Testis (tissue), 2 donors: ENCODE measurements at regions not wholly inside any gene's neighbourhood (a gene's known extent, or its start where the extent isn't known, plus 50 kb on each side); places are given as distances from the start of the nearest gene placed in this dataset.

Experiments
- DNase-seq: peaks from one replicate; pipeline ENCODE4 v3.0.0-alpha.2; 2019
- H3K27ac ChIP-seq, 2 donors: fragments of 200-600 bp; sonication (generic); one replicate each; pipeline ENCODE4 v1.5.1; 2019
- H3K27me3 ChIP-seq: fragments of 200-600 bp; sonication (generic); one replicate; pipeline ENCODE4 v1.5.1; 2019
- H3K36me3 ChIP-seq: fragments of 200-600 bp; sonication (generic); one replicate; pipeline ENCODE4 v1.5.1; 2017; ENCODE audit warnings: low read depth; ENCODE audit errors: missing control alignments
- H3K4me1 ChIP-seq: fragments of 200-600 bp; sonication (generic); one replicate; pipeline ENCODE4 v1.5.1; 2019
- H3K4me3 ChIP-seq, 2 donors: fragments of 200-600 bp; sonication (generic); one replicate each; pipeline ENCODE4 v1.5.1; 2017 to 2019
- H3K9me3 ChIP-seq: fragments of 200-600 bp; sonication (generic); one replicate; pipeline ENCODE4 v1.5.1; 2017
- POLR2A ChIP-seq: fragments of 450-650 bp; IDR thresholded peaks from one replicate; pipeline ENCODE4 v1.6.1; 2017; ENCODE audit warnings: antibody characterized with exemption, mild to moderate bottlenecking, moderate library complexity
- WGBS, 2 donors: methylation state at CpG; one replicate each; pipeline ENCODE4 v1.1.5; 2018; 5-methylcytosine and 5-hydroxymethylcytosine counted together
- intact Hi-C: fragments of 100-400 bp; cut with DNase I; formaldehyde crosslinking; loops from one replicate; pipeline ENCODE4 v1.15.1; 2023; ENCODE audit warnings: low total_unique reads
- TF ChIP-seq, protein P1 (sequence below), 3 experiments: fragments of 450-650 bp in 2 of 3; fragments of 200-600 bp in 1 of 3; sonication (generic) in 1 of 3; IDR thresholded peaks; one replicate each; pipeline ENCODE4 v1.5.1; 2016 to 2019; ENCODE audit warnings: antibody characterized with exemption in 3 of 3, mild to moderate bottlenecking in 2 of 3, moderate library complexity in 1 of 3

DNA sequence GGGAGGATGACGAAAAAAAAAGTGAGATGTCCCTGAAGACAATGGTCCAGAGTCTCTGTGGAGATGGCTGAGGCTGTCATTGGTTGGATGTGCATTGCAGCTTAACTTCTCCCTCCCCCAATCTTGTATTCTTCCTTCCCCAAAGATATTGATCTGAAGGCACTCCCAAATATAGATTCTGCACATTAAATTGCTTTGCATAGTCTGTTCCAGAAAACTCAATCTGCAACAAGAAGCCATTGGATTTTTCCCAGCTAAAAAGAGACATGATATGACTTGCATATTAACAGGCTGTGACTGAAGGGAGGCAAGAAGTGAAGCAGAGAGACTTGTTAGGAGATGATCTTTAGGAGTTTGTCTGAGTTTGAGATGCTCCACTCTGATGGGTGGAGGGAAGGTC is 245.2 kb upstream of the MOCS1 start:
- no peaks in the 10 kb centered on the region for H3K27me3 ChIP-seq
- 89 to 100% methylated on average over 1 of the region's 1 CpG for WGBS, 2 donors
- TF ChIP-seq POLR2A = no peak
- TF ChIP-seq, protein P1, sequence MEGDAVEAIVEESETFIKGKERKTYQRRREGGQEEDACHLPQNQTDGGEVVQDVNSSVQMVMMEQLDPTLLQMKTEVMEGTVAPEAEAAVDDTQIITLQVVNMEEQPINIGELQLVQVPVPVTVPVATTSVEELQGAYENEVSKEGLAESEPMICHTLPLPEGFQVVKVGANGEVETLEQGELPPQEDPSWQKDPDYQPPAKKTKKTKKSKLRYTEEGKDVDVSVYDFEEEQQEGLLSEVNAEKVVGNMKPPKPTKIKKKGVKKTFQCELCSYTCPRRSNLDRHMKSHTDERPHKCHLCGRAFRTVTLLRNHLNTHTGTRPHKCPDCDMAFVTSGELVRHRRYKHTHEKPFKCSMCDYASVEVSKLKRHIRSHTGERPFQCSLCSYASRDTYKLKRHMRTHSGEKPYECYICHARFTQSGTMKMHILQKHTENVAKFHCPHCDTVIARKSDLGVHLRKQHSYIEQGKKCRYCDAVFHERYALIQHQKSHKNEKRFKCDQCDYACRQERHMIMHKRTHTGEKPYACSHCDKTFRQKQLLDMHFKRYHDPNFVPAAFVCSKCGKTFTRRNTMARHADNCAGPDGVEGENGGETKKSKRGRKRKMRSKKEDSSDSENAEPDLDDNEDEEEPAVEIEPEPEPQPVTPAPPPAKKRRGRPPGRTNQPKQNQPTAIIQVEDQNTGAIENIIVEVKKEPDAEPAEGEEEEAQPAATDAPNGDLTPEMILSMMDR (IDR thresholded peaks at IDR 0.05) = no peak
- DNase-seq = no peak
- H3K36me3 ChIP-seq = no peaks in the 10 kb centered on the region
- no peaks in the 10 kb centered on the region for H3K4me1 ChIP-seq
- intact Hi-C loops = no loop called here
- no peaks in the 10 kb centered on the region for H3K9me3 ChIP-seq
- H3K4me3 ChIP-seq = no peak overlapping the region
- no peak overlapping the region for H3K27ac ChIP-seq

DNA sequence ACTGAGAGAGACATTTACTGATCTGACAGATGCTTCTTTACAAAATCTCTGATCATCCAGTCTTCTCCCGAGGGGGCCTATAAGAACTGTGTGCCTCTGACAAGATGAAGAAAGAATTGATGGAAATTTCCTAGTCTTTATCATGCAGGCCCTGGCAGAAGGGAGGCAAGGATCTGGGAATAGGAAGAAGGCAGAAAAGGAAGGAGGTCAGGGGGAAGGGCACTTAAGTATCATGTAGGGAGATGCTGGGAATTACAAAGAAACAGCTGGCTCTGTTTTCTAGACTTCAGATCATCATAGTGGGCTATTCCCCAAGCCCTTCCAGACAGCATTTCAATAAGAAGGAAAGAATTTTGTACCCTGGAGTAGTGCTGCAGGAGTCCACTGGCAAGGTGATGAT is 243.3 kb upstream of the MOCS1 start:
- H3K9me3 ChIP-seq = no peaks in the 10 kb centered on the region
- TF ChIP-seq POLR2A = no peak
- TF ChIP-seq, protein P1 (IDR thresholded peaks at IDR 0.05) = no peak
- intact Hi-C loops = no loop called here
- H3K27me3 ChIP-seq = no peaks in the 10 kb centered on the region
- no peaks in the 10 kb centered on the region for H3K36me3 ChIP-seq
- 62 to 72% methylated on average over 1 of the region's 1 CpG for WGBS, 2 donors
- no peak for DNase-seq
- no peaks in the 10 kb centered on the region for H3K4me1 ChIP-seq
- H3K4me3 ChIP-seq = no peak overlapping the region
- no peak overlapping the region for H3K27ac ChIP-seq

DNA sequence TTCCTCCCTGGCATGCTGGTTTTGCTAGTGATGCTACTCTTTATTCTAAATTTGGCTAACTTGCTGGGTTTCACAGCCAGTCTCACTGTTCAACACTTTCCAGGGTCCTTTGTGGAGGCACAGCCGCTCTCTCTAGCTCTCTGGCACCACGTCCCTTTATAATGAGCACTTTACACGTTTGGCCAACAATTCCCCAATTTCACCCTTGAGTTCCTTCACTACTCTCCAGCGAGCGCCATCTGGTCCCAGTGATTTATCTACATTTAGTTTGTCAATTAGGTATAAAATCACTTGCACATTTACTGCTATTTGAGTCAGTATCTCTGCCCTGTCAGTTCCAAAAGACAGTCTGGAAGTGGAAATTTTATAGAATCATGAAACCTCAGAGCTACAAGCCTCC is 241.9 kb upstream of the MOCS1 start:
- intact Hi-C loops = no loop called here
- WGBS, 2 donors = 66 to 83% methylated on average over 5 of the region's 5 CpGs
- H3K4me3 ChIP-seq = no peak overlapping the region
- TF ChIP-seq, protein P1 (IDR thresholded peaks at IDR 0.05) = no peak
- no peak for TF ChIP-seq POLR2A
- no peak overlapping the region for H3K27ac ChIP-seq
- H3K9me3 ChIP-seq = no peaks in the 10 kb centered on the region
- H3K27me3 ChIP-seq = no peaks in the 10 kb centered on the region
- no peaks in the 10 kb centered on the region for H3K4me1 ChIP-seq
- no peaks in the 10 kb centered on the region for H3K36me3 ChIP-seq
- DNase-seq = no peak

DNA sequence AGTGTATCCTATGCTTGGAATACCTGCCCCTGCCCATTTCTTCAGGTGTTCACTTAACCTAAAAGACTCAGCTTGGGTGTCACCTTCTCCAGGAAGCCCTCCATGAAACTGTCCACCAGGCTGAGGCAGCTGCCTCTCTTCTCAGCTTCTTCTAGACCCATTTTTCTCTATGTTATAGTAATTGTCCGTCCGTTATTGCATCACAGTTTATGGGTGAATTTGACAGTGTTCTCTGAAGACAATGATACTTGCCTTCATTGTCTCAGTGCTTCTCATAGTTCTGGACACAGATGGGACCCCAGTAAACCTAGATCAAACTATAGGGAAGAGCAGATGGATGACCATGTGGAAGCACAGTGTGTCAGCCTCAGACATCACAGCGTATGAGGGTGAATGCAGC is 238.0 kb upstream of the MOCS1 start:
- no peaks in the 10 kb centered on the region for H3K9me3 ChIP-seq
- DNase-seq = no peak
- no peaks in the 10 kb centered on the region for H3K36me3 ChIP-seq
- H3K4me3 ChIP-seq = no peak overlapping the region
- H3K27ac ChIP-seq = no peak overlapping the region
- TF ChIP-seq POLR2A = no peak
- TF ChIP-seq, protein P1 (IDR thresholded peaks at IDR 0.05) = no peak
- intact Hi-C loops = no loop called here
- no peaks in the 10 kb centered on the region for H3K4me1 ChIP-seq
- no peaks in the 10 kb centered on the region for H3K27me3 ChIP-seq
- 95 to 100% methylated on average over 3 of the region's 3 CpGs for WGBS, 2 donors

DNA sequence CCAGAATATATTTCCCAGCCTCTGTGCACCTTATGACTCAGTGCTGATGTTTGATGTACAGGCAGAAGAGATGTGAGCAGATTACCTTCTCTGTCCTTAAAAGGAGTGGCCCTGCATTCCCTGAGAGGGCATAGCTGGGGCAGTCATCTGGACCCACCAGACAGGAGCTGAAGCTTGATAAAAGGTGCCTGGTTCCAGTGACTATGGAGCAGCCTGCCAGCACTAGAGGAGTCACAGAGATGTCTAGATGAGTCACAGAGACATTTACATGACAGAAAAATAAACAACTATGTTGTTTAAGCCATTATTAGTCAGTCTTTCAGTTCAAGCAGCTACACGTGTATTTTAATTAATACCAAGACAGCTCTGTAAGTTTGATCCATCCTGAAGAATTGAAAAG is 237.1 kb upstream of the MOCS1 start:
- H3K4me3 ChIP-seq = no peak overlapping the region
- H3K27me3 ChIP-seq = no peaks in the 10 kb centered on the region
- H3K4me1 ChIP-seq = no peaks in the 10 kb centered on the region
- TF ChIP-seq, protein P1 (IDR thresholded peaks at IDR 0.05) = no peak
- no peak for TF ChIP-seq POLR2A
- no peak for DNase-seq
- intact Hi-C loops = no loop called here
- H3K36me3 ChIP-seq = no peaks in the 10 kb centered on the region
- WGBS, 2 donors = 65 to 76% methylated on average over 1 of the region's 1 CpG
- H3K27ac ChIP-seq = no peak overlapping the region
- H3K9me3 ChIP-seq = no peaks in the 10 kb centered on the region
